WTC11 (cell line): ENCODE measurements at regions not wholly inside any gene's neighbourhood (a gene's known extent, or its start where the extent isn't known, plus 50 kb on each side); places are given as distances from the start of the nearest gene placed in this dataset.

Experiments used
- ATAC-seq: fragments of 200-7000 bp; cut with Tn5 transposase; 2 replicates; pipeline ENCODE4 v1.10.0; 2021; ENCODE audit warnings: mild to moderate bottlenecking, moderate library complexity
- CTCF ChIA-PET: fragments of 300-600 bp; sonication (Branson Sonifier 250); formaldehyde crosslinking; loops from one replicate; lab custom pipeline; 2021; ENCODE audit warnings: antibody characterized with exemption; lab: Charles Lee
- POLR2A ChIA-PET: fragments of 350-600 bp; sonication (Branson Sonifier 250); formaldehyde crosslinking; loops from one replicate; lab custom pipeline; 2021; ENCODE audit warnings: antibody characterized with exemption; lab: Charles Lee
- DNase-seq: peaks from one replicate; pipeline ENCODE4 v3.0.0; 2021; ENCODE audit warnings: low spot score
- H3K27ac Mint-ChIP-seq: 2 replicates; pipeline ENCODE4 v1.8.0; 2021; ENCODE audit warnings: mixed read lengths
- H3K27me3 Mint-ChIP-seq: 2 replicates; pipeline ENCODE4 v1.8.0; 2021; ENCODE audit warnings: low read depth, mild to moderate bottlenecking, moderate library complexity, mixed read lengths
- H3K36me3 Mint-ChIP-seq: 2 replicates; pipeline ENCODE4 v1.8.0; 2021; ENCODE audit warnings: mixed read lengths
- H3K4me1 Mint-ChIP-seq: 2 replicates; pipeline ENCODE4 v1.8.0; 2022; ENCODE audit warnings: mixed read lengths
- H3K4me3 Mint-ChIP-seq: 2 replicates; pipeline ENCODE4 v1.8.0; 2021; ENCODE audit warnings: mild to moderate bottlenecking, moderate library complexity, mixed read lengths
- H3K9me3 Mint-ChIP-seq: 2 replicates; pipeline ENCODE4 v1.8.0; 2021; ENCODE audit warnings: mixed read lengths
- FOXP1 ChIP-seq: sonication (generic); formaldehyde crosslinking; IDR thresholded peaks from 2 replicates; pipeline ENCODE4 v1.8.0; 2022; ENCODE audit warnings: missing genetic modification reagents, mild to moderate bottlenecking, moderate library complexity, borderline replicate concordance
- MLX ChIP-seq: sonication (generic); formaldehyde crosslinking; IDR thresholded peaks from 2 replicates; pipeline ENCODE4 v1.8.1; 2023; ENCODE audit warnings: mild to moderate bottlenecking, missing genetic modification reagents, moderate library complexity
- PRRX2 ChIP-seq: fragments of 250-450 bp; sonication (Bioruptor Pico); IDR thresholded peaks from 2 replicates; pipeline ENCODE4 v1.8.0; 2021; ENCODE audit warnings: mild to moderate bottlenecking
- TEAD4 ChIP-seq: sonication (generic); formaldehyde crosslinking; IDR thresholded peaks from 2 replicates; pipeline ENCODE4 v1.8.0; 2022; ENCODE audit warnings: mild to moderate bottlenecking, missing genetic modification reagents
- USF1 ChIP-seq: sonication (generic); formaldehyde crosslinking; IDR thresholded peaks from 2 replicates; pipeline ENCODE4 v1.8.0; 2022; ENCODE audit warnings: mild to moderate bottlenecking, missing genetic modification reagents
- ZNF138 ChIP-seq: sonication (generic); formaldehyde crosslinking; conservative IDR thresholded peaks from 2 replicates; pipeline ENCODE4 v1.8.1; 2022; ENCODE audit warnings: mild to moderate bottlenecking, moderate library complexity, missing genetic modification reagents
- ZNF232 ChIP-seq: sonication (generic); formaldehyde crosslinking; IDR thresholded peaks from 2 replicates; pipeline ENCODE4 v1.8.0; 2022; ENCODE audit warnings: mild to moderate bottlenecking, missing genetic modification reagents
- ZNF317 ChIP-seq: sonication (generic); formaldehyde crosslinking; IDR thresholded peaks from 2 replicates; pipeline ENCODE4 v1.8.1; 2023; ENCODE audit warnings: low read depth, mild to moderate bottlenecking, moderate library complexity, missing genetic modification reagents, borderline replicate concordance
- ZNF396 ChIP-seq: fragments of 250-450 bp; sonication (Bioruptor Pico); IDR thresholded peaks from 2 replicates; pipeline ENCODE4 v1.8.0; 2021; ENCODE audit warnings: mild to moderate bottlenecking, moderate library complexity, borderline replicate concordance
- TF ChIP-seq, protein P1 (sequence below): fragments of 250-450 bp; sonication (Bioruptor Pico); IDR thresholded peaks from 2 replicates; pipeline ENCODE4 v1.9.0; 2021; ENCODE audit warnings: mild to moderate bottlenecking, borderline replicate concordance
- TF ChIP-seq, protein P2 (sequence below): fragments of 250-450 bp; sonication (Bioruptor Pico); IDR thresholded peaks from 2 replicates; pipeline ENCODE4 v2.1.2; 2022; ENCODE audit warnings: mild to moderate bottlenecking, moderate library complexity
- TF ChIP-seq, protein P3 (sequence below): sonication (generic); formaldehyde crosslinking; IDR thresholded peaks from 2 replicates; pipeline ENCODE4 v1.8.1; 2022; ENCODE audit warnings: mild to moderate bottlenecking, missing genetic modification reagents, moderate library complexity, borderline replicate concordance
- TF ChIP-seq, protein P4 (sequence below): sonication (generic); formaldehyde crosslinking; conservative IDR thresholded peaks from 2 replicates; pipeline ENCODE4 v1.8.1; 2023; ENCODE audit warnings: mild to moderate bottlenecking, low read depth, missing genetic modification reagents, moderate library complexity
- TF ChIP-seq, protein P5 (sequence below): fragments of 250-450 bp; sonication (Bioruptor Pico); conservative IDR thresholded peaks from 2 replicates; pipeline ENCODE4 v1.9.0; 2021; ENCODE audit warnings: mild to moderate bottlenecking
- TF ChIP-seq, protein P6 (sequence below): sonication (generic); formaldehyde crosslinking; IDR thresholded peaks from 2 replicates; pipeline ENCODE4 v1.8.0; 2022; ENCODE audit warnings: mild to moderate bottlenecking, missing genetic modification reagents

- no peaks in the 10 kb centered on the region for H3K36me3 Mint-ChIP-seq
- peaks cover 52% of the 10 kb centered on the region for H3K4me1 Mint-ChIP-seq
- no peak overlapping the region for H3K4me3 Mint-ChIP-seq
- H3K27me3 Mint-ChIP-seq = no peaks in the 10 kb centered on the region; the same call in 1 of the 2 replicates
- no peak for DNase-seq
- ChIA-PET POLR2A (no interaction called here), CTCF (interaction anchor here (2.7 kb wide), 1 partner anchor 40 kb away, joined by 13 read pairs; no protein-coding TSS in a partner anchor)
- no peak for ATAC-seq
- peaks cover 8% of the 10 kb centered on the region for H3K9me3 Mint-ChIP-seq
- H3K27ac Mint-ChIP-seq = peak overlapping the region; percentile 67
- TF ChIP-seq, protein P1, sequence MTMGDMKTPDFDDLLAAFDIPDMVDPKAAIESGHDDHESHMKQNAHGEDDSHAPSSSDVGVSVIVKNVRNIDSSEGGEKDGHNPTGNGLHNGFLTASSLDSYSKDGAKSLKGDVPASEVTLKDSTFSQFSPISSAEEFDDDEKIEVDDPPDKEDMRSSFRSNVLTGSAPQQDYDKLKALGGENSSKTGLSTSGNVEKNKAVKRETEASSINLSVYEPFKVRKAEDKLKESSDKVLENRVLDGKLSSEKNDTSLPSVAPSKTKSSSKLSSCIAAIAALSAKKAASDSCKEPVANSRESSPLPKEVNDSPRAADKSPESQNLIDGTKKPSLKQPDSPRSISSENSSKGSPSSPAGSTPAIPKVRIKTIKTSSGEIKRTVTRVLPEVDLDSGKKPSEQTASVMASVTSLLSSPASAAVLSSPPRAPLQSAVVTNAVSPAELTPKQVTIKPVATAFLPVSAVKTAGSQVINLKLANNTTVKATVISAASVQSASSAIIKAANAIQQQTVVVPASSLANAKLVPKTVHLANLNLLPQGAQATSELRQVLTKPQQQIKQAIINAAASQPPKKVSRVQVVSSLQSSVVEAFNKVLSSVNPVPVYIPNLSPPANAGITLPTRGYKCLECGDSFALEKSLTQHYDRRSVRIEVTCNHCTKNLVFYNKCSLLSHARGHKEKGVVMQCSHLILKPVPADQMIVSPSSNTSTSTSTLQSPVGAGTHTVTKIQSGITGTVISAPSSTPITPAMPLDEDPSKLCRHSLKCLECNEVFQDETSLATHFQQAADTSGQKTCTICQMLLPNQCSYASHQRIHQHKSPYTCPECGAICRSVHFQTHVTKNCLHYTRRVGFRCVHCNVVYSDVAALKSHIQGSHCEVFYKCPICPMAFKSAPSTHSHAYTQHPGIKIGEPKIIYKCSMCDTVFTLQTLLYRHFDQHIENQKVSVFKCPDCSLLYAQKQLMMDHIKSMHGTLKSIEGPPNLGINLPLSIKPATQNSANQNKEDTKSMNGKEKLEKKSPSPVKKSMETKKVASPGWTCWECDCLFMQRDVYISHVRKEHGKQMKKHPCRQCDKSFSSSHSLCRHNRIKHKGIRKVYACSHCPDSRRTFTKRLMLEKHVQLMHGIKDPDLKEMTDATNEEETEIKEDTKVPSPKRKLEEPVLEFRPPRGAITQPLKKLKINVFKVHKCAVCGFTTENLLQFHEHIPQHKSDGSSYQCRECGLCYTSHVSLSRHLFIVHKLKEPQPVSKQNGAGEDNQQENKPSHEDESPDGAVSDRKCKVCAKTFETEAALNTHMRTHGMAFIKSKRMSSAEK = no peak
- no peak for TF ChIP-seq FOXP1
- TF ChIP-seq MLX (CRISPR knock-in tag) = no peak
- no peak for TF ChIP-seq ZNF317
- TF ChIP-seq, protein P2, sequence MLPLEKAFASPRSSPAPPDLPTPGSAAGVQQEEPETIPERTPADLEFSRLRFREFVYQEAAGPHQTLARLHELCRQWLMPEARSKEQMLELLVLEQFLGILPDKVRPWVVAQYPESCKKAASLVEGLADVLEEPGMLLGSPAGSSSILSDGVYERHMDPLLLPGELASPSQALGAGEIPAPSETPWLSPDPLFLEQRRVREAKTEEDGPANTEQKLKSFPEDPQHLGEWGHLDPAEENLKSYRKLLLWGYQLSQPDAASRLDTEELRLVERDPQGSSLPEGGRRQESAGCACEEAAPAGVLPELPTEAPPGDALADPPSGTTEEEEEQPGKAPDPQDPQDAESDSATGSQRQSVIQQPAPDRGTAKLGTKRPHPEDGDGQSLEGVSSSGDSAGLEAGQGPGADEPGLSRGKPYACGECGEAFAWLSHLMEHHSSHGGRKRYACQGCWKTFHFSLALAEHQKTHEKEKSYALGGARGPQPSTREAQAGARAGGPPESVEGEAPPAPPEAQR (CRISPR knock-in tag) = no peak
- TF ChIP-seq, protein P3, sequence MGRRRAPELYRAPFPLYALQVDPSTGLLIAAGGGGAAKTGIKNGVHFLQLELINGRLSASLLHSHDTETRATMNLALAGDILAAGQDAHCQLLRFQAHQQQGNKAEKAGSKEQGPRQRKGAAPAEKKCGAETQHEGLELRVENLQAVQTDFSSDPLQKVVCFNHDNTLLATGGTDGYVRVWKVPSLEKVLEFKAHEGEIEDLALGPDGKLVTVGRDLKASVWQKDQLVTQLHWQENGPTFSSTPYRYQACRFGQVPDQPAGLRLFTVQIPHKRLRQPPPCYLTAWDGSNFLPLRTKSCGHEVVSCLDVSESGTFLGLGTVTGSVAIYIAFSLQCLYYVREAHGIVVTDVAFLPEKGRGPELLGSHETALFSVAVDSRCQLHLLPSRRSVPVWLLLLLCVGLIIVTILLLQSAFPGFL (CRISPR knock-in tag) = no peak
- no peak for TF ChIP-seq PRRX2 (CRISPR knock-in tag)
- TF ChIP-seq USF1 = no peak
- TF ChIP-seq, protein P4, sequence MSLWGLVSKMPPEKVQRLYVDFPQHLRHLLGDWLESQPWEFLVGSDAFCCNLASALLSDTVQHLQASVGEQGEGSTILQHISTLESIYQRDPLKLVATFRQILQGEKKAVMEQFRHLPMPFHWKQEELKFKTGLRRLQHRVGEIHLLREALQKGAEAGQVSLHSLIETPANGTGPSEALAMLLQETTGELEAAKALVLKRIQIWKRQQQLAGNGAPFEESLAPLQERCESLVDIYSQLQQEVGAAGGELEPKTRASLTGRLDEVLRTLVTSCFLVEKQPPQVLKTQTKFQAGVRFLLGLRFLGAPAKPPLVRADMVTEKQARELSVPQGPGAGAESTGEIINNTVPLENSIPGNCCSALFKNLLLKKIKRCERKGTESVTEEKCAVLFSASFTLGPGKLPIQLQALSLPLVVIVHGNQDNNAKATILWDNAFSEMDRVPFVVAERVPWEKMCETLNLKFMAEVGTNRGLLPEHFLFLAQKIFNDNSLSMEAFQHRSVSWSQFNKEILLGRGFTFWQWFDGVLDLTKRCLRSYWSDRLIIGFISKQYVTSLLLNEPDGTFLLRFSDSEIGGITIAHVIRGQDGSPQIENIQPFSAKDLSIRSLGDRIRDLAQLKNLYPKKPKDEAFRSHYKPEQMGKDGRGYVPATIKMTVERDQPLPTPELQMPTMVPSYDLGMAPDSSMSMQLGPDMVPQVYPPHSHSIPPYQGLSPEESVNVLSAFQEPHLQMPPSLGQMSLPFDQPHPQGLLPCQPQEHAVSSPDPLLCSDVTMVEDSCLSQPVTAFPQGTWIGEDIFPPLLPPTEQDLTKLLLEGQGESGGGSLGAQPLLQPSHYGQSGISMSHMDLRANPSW (CRISPR knock-in tag) = no peak
- TF ChIP-seq, protein P5, sequence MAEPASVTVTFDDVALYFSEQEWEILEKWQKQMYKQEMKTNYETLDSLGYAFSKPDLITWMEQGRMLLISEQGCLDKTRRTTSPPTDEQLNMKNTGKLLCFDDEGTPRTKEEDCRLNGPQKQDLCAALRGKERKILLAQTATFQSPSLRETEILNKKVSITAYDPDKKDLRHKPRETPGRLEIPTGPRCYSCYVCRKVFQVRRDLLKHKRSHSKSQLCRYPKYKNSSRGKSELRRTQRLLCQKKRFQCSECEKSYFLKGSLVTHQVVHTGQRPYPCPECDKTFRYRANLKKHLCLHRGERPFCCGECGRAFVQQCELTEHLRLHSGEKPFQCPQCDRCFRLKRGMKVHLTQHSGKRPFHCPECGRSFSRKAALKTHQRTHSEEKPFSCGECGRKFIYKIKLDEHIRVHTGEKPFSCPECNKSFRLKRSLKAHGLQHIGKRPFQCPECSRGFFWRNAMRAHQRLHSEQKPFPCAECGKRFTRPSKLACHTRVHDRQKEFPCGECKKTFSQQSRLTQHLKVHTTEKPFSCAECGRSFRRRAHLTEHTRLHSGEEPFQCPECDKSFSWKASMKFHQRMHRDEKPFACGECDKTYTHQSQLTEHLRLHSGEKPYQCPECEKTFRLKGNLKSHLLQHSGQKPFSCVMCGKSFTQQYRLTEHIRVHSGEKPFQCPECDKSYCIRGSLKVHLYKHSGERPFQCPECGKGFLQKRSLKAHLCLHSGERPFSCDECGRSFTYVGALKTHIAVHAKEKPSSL (CRISPR knock-in tag) = no peak
- no peak for TF ChIP-seq ZNF396
- no peak for TF ChIP-seq ZNF232 (CRISPR knock-in tag)
- no peak for TF ChIP-seq ZNF138 (CRISPR knock-in tag)
- TF ChIP-seq, protein P6, sequence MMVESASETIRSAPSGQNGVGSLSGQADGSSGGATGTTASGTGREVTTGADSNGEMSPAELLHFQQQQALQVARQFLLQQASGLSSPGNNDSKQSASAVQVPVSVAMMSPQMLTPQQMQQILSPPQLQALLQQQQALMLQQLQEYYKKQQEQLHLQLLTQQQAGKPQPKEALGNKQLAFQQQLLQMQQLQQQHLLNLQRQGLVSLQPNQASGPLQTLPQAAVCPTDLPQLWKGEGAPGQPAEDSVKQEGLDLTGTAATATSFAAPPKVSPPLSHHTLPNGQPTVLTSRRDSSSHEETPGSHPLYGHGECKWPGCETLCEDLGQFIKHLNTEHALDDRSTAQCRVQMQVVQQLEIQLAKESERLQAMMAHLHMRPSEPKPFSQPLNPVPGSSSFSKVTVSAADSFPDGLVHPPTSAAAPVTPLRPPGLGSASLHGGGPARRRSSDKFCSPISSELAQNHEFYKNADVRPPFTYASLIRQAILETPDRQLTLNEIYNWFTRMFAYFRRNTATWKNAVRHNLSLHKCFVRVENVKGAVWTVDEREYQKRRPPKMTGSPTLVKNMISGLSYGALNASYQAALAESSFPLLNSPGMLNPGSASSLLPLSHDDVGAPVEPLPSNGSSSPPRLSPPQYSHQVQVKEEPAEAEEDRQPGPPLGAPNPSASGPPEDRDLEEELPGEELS = no peak
- TF ChIP-seq TEAD4 (CRISPR knock-in tag) = no peak
Measured at GRCh38 chr1:220335668-220336067, 63.4 kb upstream of the RAB3GAP2 start.
